Skin epidermis (tissue), 12 donors: ENCODE measurements at regions not wholly inside any gene's neighbourhood (a gene's known extent, or its start where the extent isn't known, plus 50 kb on each side); places are given as distances from the start of the nearest gene placed in this dataset.
"Not testable (repeated sequence)": the region's sequence is repeated elsewhere in the genome, so short reads cannot be mapped to it uniquely, and the experiment has no call there.

ENCODE experiments used
- H3K27ac ChIP-seq, 21 experiments: fragments of 200-600 bp; sonication (generic) in 11 of 21; one replicate each; pipeline ENCODE4 v1.5.0; 2020; ENCODE audit warnings: mild to moderate bottlenecking in 3 of 21, inconsistent platforms in 2 of 21, moderate library complexity in 2 of 21
- H3K4me3 ChIP-seq, 7 experiments: fragments of 200-600 bp; sonication (generic) in 2 of 7; one replicate each; pipeline ENCODE4 v1.5.0; 2020; ENCODE audit warnings: inconsistent platforms in 2 of 7, mild to moderate bottlenecking in 2 of 7, moderate library complexity in 1 of 7

DNA sequence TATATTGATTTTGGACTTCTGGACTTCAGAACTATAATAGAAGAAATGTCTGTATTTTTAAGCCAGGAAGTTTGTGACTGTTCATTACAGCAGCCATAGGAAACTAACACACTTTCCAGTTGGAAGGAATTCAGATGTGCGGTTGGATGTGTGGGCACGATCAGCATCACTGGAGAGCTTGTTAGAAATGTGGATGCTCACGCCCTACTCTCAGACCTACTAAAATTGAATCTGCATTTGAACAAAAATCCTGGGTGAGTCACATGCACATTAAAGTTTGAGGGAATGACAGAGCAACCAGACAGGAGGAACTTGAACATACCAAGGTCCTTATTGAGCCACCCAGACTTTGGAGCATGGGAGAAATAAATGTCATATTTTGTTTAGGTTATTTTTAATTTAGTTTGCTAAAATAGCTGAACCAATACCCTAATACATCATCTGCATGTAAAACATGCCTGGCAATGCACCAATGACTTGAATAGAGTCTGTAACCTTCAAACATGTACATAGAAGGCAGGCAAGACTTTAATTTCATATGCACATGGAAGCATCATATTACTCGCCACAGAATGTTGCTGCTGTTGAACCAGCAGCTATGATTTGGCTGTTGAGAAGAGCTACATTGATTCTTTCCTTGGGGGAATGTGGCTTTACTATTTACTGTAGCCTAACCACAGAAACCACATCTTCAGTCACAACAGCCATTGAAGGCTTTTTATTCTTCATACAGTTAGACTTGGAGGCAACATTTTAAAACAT is 346.2 kb downstream of the BARHL2 start:
- no peak overlapping the region for H3K4me3 ChIP-seq
- H3K27ac ChIP-seq = no peak overlapping the region

DNA sequence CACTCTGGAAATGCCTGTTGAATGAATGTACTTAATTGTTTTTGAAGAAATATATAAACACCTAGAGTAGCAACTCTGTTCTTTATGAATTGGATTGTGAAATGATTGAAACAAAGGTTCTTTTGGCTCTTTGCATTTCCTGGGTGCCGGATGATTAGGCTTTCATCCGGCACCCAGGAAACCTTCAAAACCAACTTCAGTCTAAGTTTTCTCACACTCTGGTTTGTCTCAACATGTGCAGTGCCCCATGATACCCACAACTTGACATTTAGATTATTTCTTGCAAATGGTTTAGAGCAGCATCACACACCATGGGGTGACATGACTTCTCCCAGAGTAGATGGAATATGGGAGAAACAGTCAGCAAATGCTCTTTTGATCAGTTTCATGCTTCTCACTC is 354.9 kb downstream of the BARHL2 start:
- Histone ChIP-seq H3K27ac (no peak overlapping the region), H3K4me3 (no peak overlapping the region)

DNA sequence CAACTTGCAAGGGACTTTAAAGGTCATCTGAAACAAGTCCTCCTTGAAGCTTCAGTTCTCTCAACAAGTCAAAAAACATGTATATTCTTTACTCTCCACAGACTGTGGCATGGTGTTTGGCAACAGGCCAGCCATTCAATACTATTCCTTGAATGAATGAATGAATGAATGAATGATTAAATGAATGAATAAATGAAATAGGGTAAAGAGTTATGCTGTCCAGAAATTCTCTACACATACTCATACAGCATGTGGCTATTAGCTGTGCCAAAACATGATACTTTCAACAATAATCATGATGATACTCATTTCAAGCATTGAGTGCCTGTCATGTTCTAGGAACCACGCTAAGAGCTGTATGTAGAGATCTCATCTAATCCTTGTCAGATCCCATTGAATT is 356.1 kb downstream of the BARHL2 start:
- Histone ChIP-seq H3K4me3 (no peak overlapping the region), H3K27ac (no peak overlapping the region)

DNA sequence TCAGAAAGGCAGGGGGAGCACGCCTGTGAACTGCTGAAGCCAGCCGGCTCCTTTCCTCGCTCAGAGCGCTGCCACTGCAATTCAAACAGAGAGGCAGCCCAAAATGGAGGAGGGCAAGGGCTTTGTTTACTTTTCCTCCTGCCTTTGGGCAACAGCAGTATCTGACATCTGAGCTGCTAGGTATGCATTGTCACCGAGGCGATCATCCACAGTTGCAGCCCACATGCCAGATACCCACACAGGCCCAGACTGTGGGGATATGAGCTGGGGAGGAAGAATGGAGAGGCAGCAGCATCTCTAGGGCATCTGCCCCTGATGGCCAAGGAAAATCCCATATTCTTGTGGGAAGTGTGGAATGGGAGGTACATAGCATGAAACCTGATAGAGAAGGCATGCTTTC is 357.1 kb downstream of the BARHL2 start:
- H3K4me3 ChIP-seq = no peak overlapping the region
- no peak overlapping the region for H3K27ac ChIP-seq

DNA sequence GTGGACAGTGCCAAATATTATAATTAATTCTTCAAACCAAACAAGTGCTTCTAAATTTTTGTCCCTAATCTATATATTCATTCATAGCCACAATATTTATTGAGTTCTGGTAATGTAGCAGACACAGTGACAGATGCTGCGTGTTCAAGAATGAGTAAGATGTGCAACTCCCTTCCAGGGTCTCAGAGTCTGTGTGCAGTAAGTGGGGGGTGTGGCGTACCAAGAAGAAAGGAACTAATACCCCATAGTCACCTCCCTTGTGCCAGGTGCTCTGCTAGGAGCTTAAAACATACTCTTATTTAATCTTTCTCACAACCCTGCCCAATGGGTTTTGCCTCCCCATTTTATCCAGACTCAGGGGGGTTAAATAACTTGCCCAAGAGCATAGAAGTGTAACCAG is 358.7 kb downstream of the BARHL2 start:
- H3K4me3 ChIP-seq = no peak overlapping the region
- H3K27ac ChIP-seq = no peak overlapping the region

DNA sequence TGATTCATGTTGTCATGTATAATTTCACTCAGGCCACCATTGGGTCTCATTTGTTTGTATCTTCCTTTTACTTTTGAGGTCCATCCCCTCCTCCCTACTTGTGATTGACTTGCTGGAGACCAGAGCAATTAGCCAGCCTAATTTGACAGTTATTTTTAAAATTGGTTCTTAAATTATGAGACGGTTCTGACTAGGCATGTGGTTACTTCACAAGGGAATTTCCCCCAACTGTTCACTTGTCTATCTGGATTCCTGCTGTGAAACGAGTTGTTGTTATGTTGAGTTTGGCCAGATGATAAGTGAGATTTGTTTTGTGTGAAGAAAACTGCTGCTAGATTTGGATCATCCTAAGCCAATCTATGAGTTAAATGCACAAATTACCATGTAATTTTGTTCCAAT is 359.1 kb downstream of the BARHL2 start:
- Histone ChIP-seq H3K4me3 (no peak overlapping the region), H3K27ac (no peak overlapping the region)

DNA sequence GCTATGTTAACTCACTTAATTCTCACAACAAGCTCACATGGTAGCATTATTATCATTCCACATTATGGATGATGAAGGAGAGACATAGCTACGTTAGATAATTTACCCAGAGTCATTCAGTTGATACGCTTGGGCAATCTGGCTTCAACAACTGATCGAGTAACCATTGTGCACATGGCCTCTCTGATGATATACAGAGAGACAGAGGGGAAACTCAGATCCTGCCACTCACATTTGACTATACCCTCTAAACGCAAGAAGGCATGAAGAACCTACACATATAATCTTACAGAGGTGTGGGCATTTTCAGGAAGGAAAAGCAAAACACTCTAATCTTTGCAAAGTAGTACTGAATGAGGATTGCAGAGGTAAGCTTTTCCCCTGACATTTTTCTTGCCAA is 360.1 kb downstream of the BARHL2 start:
- Histone ChIP-seq H3K4me3 (no peak overlapping the region), H3K27ac (no peak overlapping the region)

DNA sequence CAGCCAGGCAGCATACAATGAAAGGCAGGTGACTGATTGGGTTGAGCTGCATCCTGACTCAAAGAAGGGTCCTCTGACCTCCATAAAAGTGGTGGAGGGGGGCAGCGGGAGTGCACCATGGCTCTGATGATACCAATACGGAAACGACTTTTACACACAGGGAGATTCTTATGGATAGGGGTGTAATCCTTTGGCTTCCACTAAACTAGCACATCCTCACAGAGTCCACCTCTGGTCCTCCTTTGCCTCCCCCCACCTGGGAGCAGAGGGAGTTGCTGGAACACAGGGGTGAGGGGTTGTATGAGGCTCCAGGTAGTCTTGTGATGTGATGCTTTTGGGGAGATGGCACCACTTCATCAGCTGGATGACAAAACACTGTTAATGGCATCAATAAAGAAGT is 361.0 kb downstream of the BARHL2 start:
- H3K27ac ChIP-seq = no peak overlapping the region

DNA sequence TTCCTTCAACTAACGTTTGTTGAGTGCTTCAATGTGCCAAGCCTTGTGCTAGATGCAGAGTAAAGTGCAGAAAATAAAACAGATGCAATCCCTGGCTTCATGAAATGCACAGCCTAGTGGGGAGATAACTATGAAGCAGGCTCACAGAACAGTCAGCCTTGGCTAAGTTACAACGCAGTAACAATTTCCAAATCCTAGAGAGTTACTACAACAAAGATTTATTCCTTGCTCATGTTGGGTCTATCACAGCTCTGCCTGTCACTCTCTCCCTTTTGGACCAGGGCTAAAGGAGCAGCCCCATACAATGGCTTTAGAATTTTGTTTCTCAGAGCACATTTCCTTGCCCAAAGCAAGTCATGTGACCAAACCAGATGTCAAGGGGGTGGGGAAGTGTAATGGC is 359.8 kb downstream of the ZNF326 start:
- Histone ChIP-seq H3K4me3 (no peak overlapping the region), H3K27ac (no peak overlapping the region)

More for the DNA sequence above, 361.0 kb downstream of the BARHL2 start:
- no peak overlapping the region for H3K4me3 ChIP-seq

DNA sequence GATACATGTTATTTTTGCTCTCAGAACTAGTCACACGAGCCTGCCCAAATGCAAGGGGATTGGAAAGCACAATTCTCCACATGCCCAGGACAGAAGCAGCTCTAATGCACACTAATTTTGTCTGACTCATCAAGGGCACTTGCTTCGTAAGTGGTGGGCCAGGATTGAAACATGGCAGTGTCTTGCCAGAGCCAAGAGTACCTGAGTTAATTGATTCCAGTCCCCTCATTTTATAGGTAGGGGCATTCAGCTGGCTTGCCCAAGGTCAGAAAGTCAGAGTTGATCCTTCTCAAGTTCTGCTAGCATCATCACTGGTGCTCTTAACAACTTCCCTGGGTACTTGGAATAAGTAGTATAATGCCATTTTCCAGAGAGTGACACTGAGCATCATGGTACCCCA is 356.1 kb downstream of the ZNF326 start:
- no peak overlapping the region for H3K27ac ChIP-seq
- no peak overlapping the region for H3K4me3 ChIP-seq

DNA sequence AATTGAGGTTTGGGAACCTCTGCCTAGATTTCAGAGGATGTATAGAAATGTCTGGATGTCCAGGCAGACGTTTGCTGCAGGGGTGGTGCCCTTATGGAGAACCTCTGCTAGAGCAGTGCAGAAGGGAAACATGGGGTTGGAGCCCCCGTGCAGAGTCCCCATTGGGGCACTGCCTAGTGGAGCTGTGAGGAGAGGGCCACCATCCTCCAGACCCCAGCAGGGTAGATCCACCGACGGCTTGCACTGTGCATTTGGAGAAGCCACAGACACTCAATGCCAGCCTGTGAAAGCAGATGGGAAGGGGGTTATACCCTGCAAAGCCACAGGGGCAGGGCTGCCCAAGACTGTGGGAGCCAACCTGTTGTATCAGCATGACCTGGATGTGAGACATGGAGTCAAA is 354.6 kb downstream of the ZNF326 start:
- Histone ChIP-seq H3K27ac (no peak overlapping the region), H3K4me3 (no peak overlapping the region)

DNA sequence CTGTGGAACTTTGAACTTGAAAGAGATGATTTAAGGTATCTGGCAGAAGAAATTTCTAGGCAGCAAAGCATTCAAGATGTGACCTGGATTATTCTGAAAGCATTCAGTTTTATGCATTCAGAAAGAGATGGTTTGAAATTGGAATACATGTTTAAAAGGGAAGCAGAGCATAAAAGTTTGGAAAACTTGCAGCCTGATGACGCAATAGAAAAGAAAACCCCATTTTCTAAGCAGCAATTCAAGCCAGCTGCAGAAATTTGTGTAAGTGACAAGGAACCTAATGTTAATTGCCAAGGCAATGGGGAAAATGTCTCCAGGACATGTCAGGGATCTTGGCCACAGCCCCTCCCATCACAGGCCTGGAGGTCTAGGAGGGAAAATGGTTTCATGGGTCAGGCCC is 354.0 kb downstream of the ZNF326 start:
- H3K4me3 ChIP-seq = no peak overlapping the region
- H3K27ac ChIP-seq = no peak overlapping the region

DNA sequence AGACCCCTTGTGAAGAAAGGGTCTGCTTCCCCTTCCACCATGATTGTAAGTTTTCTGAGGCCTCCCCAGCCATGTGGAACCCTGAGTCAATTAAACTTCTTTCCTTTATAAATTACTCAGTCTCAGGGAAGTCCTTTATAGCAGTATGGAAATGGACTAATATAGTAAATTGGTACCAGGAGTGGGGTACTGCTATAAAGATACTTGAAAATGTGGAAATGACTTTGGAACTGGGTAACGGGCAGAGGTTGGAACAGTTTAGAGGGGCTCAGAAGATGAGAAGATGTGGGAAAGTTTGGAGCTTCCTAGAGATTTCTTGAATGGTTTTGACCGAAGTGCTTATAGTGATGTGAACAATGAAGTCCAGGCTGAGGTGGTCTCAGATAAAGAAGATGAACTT is 353.5 kb downstream of the ZNF326 start:
- not testable (repeated sequence) for H3K27ac ChIP-seq, H3K4me3 ChIP-seq

DNA sequence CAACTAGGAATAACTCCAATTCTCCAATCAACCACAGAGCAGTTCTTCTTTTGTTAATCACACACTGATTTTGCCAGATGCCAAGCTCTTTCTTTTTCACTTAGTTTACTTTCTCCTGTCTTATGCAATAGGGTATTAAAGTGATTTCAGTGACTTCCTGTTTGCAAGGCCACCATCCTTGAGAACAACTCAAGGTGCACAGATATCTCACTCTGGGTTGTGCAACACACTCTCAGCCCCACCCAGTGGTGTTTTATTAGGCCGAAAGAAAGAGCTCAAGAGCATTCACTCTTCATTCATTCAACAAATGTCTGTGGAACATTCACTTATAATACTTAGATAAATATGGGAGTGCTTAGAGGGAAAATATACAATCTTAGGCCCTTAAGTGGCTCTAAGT is 352.5 kb downstream of the ZNF326 start:
- H3K4me3 ChIP-seq = no peak overlapping the region
- H3K27ac ChIP-seq = no peak overlapping the region

DNA sequence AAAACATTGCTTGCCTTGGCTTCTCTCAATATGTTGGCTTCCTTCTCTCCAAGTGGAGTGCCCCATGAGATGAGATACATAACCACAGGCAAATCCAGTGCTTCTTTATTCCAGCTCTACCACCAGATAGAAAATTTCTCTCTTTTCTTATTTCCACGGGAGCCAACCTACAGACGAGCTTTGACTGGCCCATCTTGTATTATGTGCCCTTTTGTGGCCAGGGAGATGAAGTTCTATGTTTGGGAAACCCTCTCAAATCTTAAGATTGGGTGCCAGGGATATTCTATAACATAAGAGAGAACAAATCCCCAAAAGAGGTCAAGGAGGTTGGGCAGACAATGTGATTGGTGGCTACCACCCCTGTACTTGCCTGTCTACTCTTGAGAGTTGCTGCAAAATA is 351.8 kb downstream of the ZNF326 start:
- H3K4me3 ChIP-seq = no peak overlapping the region
- H3K27ac ChIP-seq = no peak overlapping the region

DNA sequence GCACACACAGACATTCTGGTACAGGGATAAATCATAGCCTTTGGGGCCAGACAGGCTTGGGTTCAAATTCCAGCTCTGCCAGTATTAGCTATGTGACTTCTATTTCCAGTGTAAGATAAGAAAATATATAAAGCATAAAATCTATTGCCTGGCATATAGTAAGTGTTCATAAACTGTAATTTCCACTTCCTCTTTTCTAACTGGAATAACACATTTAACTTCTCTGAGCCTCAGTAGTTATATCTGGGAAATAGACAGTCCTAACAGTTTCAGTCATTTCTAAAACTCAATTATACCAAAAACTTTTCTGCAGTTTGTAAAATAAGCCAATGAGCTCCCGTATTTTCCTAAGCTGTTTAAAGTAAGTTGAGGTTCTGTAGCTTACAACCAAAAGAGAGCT is 351.4 kb downstream of the ZNF326 start:
- H3K4me3 ChIP-seq = no peak overlapping the region
- no peak overlapping the region for H3K27ac ChIP-seq

DNA sequence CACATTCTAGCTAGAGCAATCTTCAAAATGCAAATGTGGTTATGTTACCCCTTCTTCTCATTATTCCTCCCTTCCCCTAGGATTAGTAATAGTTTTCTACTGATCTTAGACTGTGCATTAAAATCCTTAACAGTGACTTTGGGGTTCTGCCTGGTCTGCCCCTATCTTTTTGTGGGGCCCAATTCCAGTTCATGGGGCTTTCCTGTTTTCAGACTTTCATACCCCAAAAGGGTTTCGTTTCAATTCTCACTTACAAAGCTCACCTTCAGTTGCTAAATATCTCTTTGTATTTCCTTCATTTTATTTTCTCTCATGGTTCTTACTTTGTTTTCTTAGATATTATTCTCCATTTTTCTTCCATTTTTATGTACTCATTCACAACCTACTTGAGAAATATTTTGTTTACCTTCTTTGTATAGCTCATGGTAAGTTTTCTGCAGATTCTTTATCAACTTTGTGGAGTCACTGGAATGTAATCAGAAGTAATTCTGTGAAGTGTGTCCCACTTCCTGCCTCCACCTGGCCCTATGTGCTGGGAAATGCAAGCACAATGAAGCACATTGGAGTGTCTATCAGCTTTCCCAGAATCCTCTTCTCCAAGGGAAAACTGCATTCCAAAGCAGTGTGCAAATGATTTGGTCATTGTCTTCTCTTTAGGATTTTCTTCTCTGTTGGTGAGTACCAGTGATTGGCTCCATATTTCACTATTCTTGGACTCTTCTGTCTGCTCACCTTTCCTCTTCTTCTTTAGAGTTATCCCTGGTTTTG is 350.2 kb downstream of the ZNF326 start:
- Histone ChIP-seq H3K27ac (no peak overlapping the region), H3K4me3 (no peak overlapping the region)

DNA sequence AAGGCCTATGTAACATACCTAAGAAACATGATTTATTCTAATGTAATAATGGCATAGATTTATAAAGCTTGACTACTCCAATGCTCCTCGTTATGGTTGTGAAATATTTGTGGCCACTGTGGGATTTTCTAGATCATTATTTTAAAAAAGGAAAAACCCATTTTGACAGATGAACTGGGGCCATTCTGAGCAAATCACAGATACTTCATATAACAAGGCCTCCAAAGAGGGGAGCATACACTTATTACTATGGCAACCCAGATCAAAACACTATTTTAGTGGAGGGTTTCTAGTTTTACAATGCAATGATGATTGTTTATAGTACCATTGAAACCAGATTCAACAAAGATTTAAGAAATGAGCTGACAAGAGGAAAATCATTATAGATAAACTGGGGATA is 346.6 kb downstream of the ZNF326 start:
- Histone ChIP-seq H3K4me3 (no peak overlapping the region), H3K27ac (no peak overlapping the region)

DNA sequence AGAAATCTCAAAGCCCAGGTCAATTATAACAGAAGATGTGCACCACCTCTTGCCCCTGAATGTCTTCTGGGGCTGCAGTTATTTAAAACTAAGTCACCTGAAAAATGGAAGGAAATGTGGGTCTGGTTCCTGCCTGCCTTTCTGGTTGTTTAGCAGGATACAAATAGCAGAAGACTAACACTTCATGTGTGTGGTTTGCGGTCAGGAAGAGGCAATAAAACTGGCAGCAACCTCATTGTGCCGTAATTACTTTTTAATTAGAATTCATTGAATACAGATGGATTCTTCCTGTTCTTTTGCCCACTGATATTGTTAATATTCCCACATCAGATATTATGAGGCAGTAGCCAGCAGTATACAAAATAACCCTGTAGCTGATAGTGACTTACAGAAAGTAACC is 345.7 kb downstream of the ZNF326 start:
- Histone ChIP-seq H3K4me3 (no peak overlapping the region), H3K27ac (no peak overlapping the region)

DNA sequence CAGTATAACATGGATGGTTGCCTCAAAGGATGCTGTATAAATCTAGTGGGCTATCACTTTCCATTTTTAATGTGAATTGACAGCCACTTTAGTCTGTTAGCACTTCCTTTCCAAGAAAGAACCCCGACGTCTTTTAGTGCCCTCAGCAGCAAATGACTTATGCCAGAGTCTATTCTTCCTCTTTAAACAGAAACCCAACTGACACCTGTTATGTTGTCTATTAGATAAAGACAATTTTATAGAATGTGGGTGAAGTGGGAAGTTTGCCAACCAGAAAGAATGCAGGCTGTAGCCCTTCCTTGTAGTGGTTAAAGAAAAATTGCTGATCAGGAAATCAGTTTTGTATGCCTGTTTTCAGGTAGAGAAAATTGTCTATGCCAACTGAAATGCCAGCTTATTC is 344.9 kb downstream of the ZNF326 start:
- H3K27ac ChIP-seq = no peak overlapping the region
- H3K4me3 ChIP-seq = no peak overlapping the region

DNA sequence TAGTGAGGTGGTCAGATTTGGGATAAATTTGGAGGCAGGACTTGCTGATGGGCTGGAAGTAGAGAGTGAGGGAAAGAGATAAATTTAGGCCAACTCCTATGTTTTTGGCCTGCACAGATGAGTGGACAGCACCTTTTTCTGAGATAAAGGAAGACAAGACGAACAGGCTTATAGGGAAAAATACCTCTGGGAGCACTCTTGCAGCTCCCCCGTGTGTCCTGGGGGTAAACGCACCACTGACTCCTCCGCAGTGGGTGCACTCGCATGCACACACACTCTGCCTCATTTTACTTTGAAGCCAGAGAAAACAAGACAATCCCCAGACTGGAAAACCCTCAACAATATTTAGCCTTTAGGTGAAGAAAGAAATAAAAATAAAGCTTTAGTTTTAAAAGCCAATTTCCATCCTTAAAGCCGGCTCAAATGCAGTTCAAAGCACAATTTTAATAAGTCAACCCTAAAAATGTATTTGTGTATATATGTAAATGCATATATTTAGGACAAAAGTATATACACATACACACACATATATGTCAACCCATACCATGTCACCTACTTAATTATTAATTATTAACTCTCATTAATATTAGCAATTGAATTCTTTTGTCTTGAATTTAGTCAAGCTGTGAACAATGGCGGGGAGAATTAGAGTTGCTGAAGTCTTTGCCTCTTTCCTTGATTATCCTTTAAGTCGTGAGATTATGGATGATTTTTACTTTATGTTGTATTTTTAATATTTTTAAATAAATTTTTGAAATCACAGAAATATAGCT is 341.8 kb downstream of the ZNF326 start:
- H3K4me3 ChIP-seq = no peak overlapping the region
- no peak overlapping the region for H3K27ac ChIP-seq
